ENCODE measurements at regions not wholly inside any gene's neighbourhood (a gene's known extent, or its start where the extent isn't known, plus 50 kb on each side); places are given as distances from the start of the nearest gene placed in this dataset.

GRCh38 chr20:19864130-19864529 is 106.1 kb downstream of the RIN2 start:
- TF ChIP-seq CTCF (IDR thresholded peaks at IDR 0.05), result no peak
- TF ChIP-seq EP300 (IDR thresholded peaks at IDR 0.05), result no peak

Measured in tibial nerve (tissue), 4 donors.